Adrenal gland (tissue), 9 donors: ENCODE measurements at regions not wholly inside any gene's neighbourhood (a gene's known extent, or its start where the extent isn't known, plus 50 kb on each side); places are given as distances from the start of the nearest gene placed in this dataset.

ENCODE experiments used
- DNase-seq, 7 donors: peaks; one replicate each; pipeline ENCODE4 v3.0.0-alpha.2; 2019 to 2020
- H3K27ac ChIP-seq, 5 donors: fragments of 200-600 bp; sonication (generic) in 4 of 5; 1 replicate in 3 of 5; 2 replicates in 2 of 5; pipeline versions ENCODE4 v1.5.1 to v1.8.0; 2016 to 2020; ENCODE audit warnings: mild to moderate bottlenecking in 1 of 5
- H3K27me3 ChIP-seq: fragments of 200-600 bp; 2 replicates; pipeline ENCODE4 v1.8.0; 2021
- H3K36me3 ChIP-seq, 2 donors: fragments of 200-600 bp; replicated peaks in 1 of 2; 1 replicate in 1 of 2; 2 replicates in 1 of 2; pipeline versions ENCODE4 v1.5.1 to v1.8.0; 2018 to 2022
- H3K4me1 ChIP-seq, 2 donors: fragments of 200-600 bp; replicated peaks in 1 of 2; 1 replicate in 1 of 2; 2 replicates in 1 of 2; pipeline versions ENCODE4 v1.5.1 to v1.8.0; 2018 to 2021
- H3K4me3 ChIP-seq, 4 donors: fragments of 200-600 bp; sonication (generic) in 3 of 4; one replicate each; pipeline ENCODE4 v1.5.1; 2016 to 2018
- H3K9me3 ChIP-seq, 3 donors: fragments of 200-600 bp; sonication (generic) in 1 of 3; replicated peaks in 1 of 3; 1 replicate in 2 of 3; 2 replicates in 1 of 3; pipeline versions ENCODE4 v1.5.1 to v1.8.0; 2016 to 2021
- POLR2A ChIP-seq, 2 donors: fragments of 450-650 bp; IDR thresholded peaks; one replicate each; pipeline ENCODE4 v1.6.1; 2017; ENCODE audit warnings: antibody characterized with exemption in 2 of 2, mild to moderate bottlenecking in 2 of 2, moderate library complexity in 1 of 2
- WGBS, 4 donors: extraction: QIAGEN DNeasy Blood & Tissue Kit in 2 of 4; methylation state at CpG; one replicate each; pipeline versions ENCODE4 v1.1.5 to v1.1.7; 2013 to 2017; 5-methylcytosine and 5-hydroxymethylcytosine counted together
- intact Hi-C, 2 donors: fragments of 100-400 bp; cut with DNase I; formaldehyde crosslinking; loops; one replicate each; pipeline versions ENCODE4 v1.14.1 to v1.15.0; 2022 to 2023
- TF ChIP-seq, protein P1 (sequence below), 6 experiments: fragments of 450-650 bp in 4 of 6; fragments of 200-600 bp in 2 of 6; sonication (generic) in 1 of 6; IDR thresholded peaks; 1 replicate in 5 of 6; 2 replicates in 1 of 6; pipeline versions ENCODE4 v1.5.1 to v1.8.0; 2016 to 2021; ENCODE audit warnings: antibody characterized with exemption in 6 of 6, mild to moderate bottlenecking in 2 of 6, moderate library complexity in 1 of 6
- donor health status: healthy with polysubstance abuse.
- donor health status: Bipolar disorder and iron deficiency.
- donor health status: DM: yes; HTN: yes; CAD: no.
- donor health status: DM: no; HTN: no; CAD: no.
- donor health status: DM: no; HTN: no; CAD: no.

- no peak overlapping the region for H3K27ac ChIP-seq
- intact Hi-C loops: no loop called here
- H3K4me1 ChIP-seq: peaks cover 0 to 4% of the 10 kb centered on the region in 2 donors
- H3K9me3 ChIP-seq: no peaks in the 10 kb centered on the region
- WGBS, 4 donors: 79 to 91% (median 86%) methylated on average over 1 of the region's 1 CpG
- no peaks in the 10 kb centered on the region for H3K27me3 ChIP-seq
- no peak for DNase-seq
- TF ChIP-seq, protein P1, sequence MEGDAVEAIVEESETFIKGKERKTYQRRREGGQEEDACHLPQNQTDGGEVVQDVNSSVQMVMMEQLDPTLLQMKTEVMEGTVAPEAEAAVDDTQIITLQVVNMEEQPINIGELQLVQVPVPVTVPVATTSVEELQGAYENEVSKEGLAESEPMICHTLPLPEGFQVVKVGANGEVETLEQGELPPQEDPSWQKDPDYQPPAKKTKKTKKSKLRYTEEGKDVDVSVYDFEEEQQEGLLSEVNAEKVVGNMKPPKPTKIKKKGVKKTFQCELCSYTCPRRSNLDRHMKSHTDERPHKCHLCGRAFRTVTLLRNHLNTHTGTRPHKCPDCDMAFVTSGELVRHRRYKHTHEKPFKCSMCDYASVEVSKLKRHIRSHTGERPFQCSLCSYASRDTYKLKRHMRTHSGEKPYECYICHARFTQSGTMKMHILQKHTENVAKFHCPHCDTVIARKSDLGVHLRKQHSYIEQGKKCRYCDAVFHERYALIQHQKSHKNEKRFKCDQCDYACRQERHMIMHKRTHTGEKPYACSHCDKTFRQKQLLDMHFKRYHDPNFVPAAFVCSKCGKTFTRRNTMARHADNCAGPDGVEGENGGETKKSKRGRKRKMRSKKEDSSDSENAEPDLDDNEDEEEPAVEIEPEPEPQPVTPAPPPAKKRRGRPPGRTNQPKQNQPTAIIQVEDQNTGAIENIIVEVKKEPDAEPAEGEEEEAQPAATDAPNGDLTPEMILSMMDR (IDR thresholded peaks at IDR 0.05): no peak
- TF ChIP-seq POLR2A (IDR thresholded peaks at IDR 0.05): no peak
- H3K4me3 ChIP-seq: no peak overlapping the region
- H3K36me3 ChIP-seq: no peaks in the 10 kb centered on the region
Observed at GRCh38 chr1:58293388-58293787, 253.1 kb downstream of the OMA1 start.

GRCh38 chr1:58290685-58291372, 255.7 kb downstream of the OMA1 start:
- Histone ChIP-seq H3K9me3 (no peaks in the 10 kb centered on the region), H3K4me1 (peaks cover 0 to 4% of the 10 kb centered on the region in 2 donors), H3K36me3 (no peaks in the 10 kb centered on the region), H3K27ac (no peak overlapping the region), H3K27me3 (no peaks in the 10 kb centered on the region), H3K4me3 (no peak overlapping the region)
- TF ChIP-seq POLR2A (IDR thresholded peaks at IDR 0.05): no peak
- TF ChIP-seq, protein P1 (IDR thresholded peaks at IDR 0.05): no peak
- DNase-seq: peak; percentile 34 to 61 (median 57)
- intact Hi-C loops: no loop called here
- WGBS, 4 donors: 21 to 28% (median 26%) methylated on average over 6 of the region's 6 CpGs

GRCh38 chr1:58288624-58289142, 257.8 kb downstream of the OMA1 start:
- TF ChIP-seq POLR2A (IDR thresholded peaks at IDR 0.05): no peak
- TF ChIP-seq, protein P1 (IDR thresholded peaks at IDR 0.05): no peak
- no peak overlapping the region for H3K27ac ChIP-seq
- intact Hi-C loops: no loop called here
- 68 to 84% (median 83%) methylated on average over 2 of the region's 2 CpGs for WGBS, 4 donors
- no peaks in the 10 kb centered on the region for H3K9me3 ChIP-seq
- H3K4me3 ChIP-seq: no peak overlapping the region
- no peaks in the 10 kb centered on the region for H3K27me3 ChIP-seq
- no peak for DNase-seq
- H3K4me1 ChIP-seq: peaks cover 0 to 4% of the 10 kb centered on the region in 2 donors
- no peaks in the 10 kb centered on the region for H3K36me3 ChIP-seq

DNA sequence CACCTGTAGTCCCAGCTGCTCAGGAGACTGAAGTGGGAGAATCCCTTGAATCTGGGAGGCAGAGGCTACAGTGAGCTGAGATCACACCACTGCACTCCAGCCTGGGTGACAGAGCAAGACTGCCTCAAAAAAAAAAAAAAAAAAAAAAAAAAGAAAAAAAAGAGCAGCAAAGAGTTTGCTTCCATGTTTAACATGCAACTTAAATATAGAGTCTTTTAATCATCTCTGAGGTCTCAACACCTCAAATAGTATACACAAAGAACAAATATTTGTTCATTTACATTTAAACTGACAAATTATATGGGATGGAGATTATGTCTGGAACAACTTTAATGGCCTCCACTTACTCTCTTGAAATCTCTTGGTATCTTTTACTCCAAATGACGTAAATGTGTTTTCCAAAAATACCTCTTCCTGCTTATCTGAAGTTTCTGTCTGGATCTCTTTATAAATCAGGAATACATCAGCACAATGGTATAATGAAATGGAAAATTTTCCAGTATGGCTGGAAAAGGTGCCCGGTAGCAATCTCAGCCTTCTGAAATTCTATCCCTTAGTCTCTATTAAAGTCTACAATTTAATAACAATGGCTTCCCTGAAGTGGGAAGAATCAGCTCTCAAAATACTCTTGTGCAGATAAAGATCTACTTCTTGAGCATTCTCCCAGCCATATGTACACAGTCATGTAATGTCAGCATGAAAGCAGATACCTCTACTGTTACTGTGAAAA, 258.5 kb downstream of the OMA1 start:
- intact Hi-C loops: no loop called here
- no peak for DNase-seq

More for the DNA sequence above, 258.5 kb downstream of the OMA1 start:
- H3K27ac ChIP-seq: no peak overlapping the region
- H3K4me3 ChIP-seq: no peak overlapping the region
- WGBS, 4 donors: 76 to 93% (median 82%) methylated on average over 2 of the region's 2 CpGs
- no peaks in the 10 kb centered on the region for H3K36me3 ChIP-seq
- TF ChIP-seq, protein P1 (IDR thresholded peaks at IDR 0.05): no peak
- TF ChIP-seq POLR2A (IDR thresholded peaks at IDR 0.05): no peak
- H3K4me1 ChIP-seq: peaks cover 0 to 4% of the 10 kb centered on the region in 2 donors
- H3K9me3 ChIP-seq: no peaks in the 10 kb centered on the region
- no peaks in the 10 kb centered on the region for H3K27me3 ChIP-seq
